SK-N-DZ (cell line): ENCODE measurements at regions not wholly inside any gene's neighbourhood (a gene's known extent, or its start where the extent isn't known, plus 50 kb on each side); places are given as distances from the start of the nearest gene placed in this dataset.

Experiments
- DNase-seq: peaks from one replicate; pipeline ENCODE4 v3.0.0-alpha.2; 2015; ENCODE audit warnings: low spot score

- DNase-seq = no peak
Observed at GRCh38 chr5:6236170-6236793, 142.1 kb downstream of the MED10 start.

GRCh38 chr5:6235726-6236125, 142.6 kb downstream of the MED10 start:
- DNase-seq = no peak

GRCh38 chr5:6228257-6229250, 149.8 kb downstream of the MED10 start:
- DNase-seq = no peak

- no peak for DNase-seq
Observed at GRCh38 chr5:6225121-6225607, 153.2 kb downstream of the MED10 start.

- DNase-seq = no peak
Observed at GRCh38 chr5:6224406-6224805, 153.9 kb downstream of the MED10 start.

- DNase-seq = no peak
Observed at GRCh38 chr5:6222899-6223298, 155.4 kb downstream of the MED10 start.

GRCh38 chr5:6222121-6222520, 156.2 kb downstream of the MED10 start:
- no peak for DNase-seq

- no peak for DNase-seq
Observed at GRCh38 chr5:6221141-6221626, 157.2 kb downstream of the MED10 start.

- no peak for DNase-seq
Observed at GRCh38 chr5:6220346-6221088, 157.8 kb downstream of the MED10 start.

GRCh38 chr5:6218517-6218916, 159.8 kb downstream of the MED10 start:
- no peak for DNase-seq

- DNase-seq = no peak
Observed at GRCh38 chr5:6218116-6218515, 160.2 kb downstream of the MED10 start.

- DNase-seq = no peak
Observed at GRCh38 chr5:6216471-6217075, 161.8 kb downstream of the MED10 start.

GRCh38 chr5:6215891-6216290, 162.5 kb downstream of the MED10 start:
- DNase-seq = no peak

- no peak for DNase-seq
Observed at GRCh38 chr5:6212244-6212643, 166.1 kb downstream of the MED10 start.

- DNase-seq = no peak
Observed at GRCh38 chr5:6206501-6206900, 171.8 kb downstream of the MED10 start.

- DNase-seq = no peak
Observed at GRCh38 chr5:6202968-6203365, 175.4 kb downstream of the MED10 start.

- DNase-seq = peak; percentile 9
Observed at GRCh38 chr5:6202149-6202967, 176.0 kb downstream of the MED10 start.

GRCh38 chr5:6201631-6202030, 176.7 kb downstream of the MED10 start:
- no peak for DNase-seq

- DNase-seq = no peak
Observed at GRCh38 chr5:6198531-6198930, 179.8 kb downstream of the MED10 start.

- DNase-seq = no peak
Observed at GRCh38 chr5:6197427-6197826, 180.9 kb downstream of the MED10 start.
